Muscle of leg (tissue), 3 donors: ENCODE measurements at regions not wholly inside any gene's neighbourhood (a gene's known extent, or its start where the extent isn't known, plus 50 kb on each side); places are given as distances from the start of the nearest gene placed in this dataset.

Experiments
- DNase-seq: peaks from one replicate; pipeline ENCODE4 v3.0.0; 2013
- H3K27ac ChIP-seq: one replicate; pipeline ENCODE4 v1.5.1; 2013; ENCODE audit warnings: mild to moderate bottlenecking, low read length, control low read depth
- H3K27me3 ChIP-seq: one replicate; pipeline ENCODE4 v1.6.1; 2013; ENCODE audit warnings: low read length; ENCODE audit not compliant: control insufficient read depth, insufficient read depth
- H3K36me3 ChIP-seq: one replicate; pipeline ENCODE4 v1.6.1; 2013; ENCODE audit warnings: low read length; ENCODE audit not compliant: control insufficient read depth, insufficient read depth
- H3K4me1 ChIP-seq: one replicate; pipeline ENCODE4 v1.6.1; 2013; ENCODE audit warnings: low read length; ENCODE audit not compliant: control insufficient read depth, insufficient read depth
- H3K4me3 ChIP-seq: one replicate; pipeline ENCODE4 v1.5.1; 2013; ENCODE audit warnings: low read length, control low read depth
- H3K9me3 ChIP-seq: replicated peaks from 2 replicates; pipeline ENCODE4 v1.6.1; 2013; ENCODE audit warnings: low read depth, low read length; ENCODE audit not compliant: control insufficient read depth
- WGBS: methylation state at CpG from one replicate; pipeline ENCODE4 v1.1.5; 2013; ENCODE audit warnings: missing lambda C conversion rate; ENCODE audit not compliant: insufficient coverage; 5-methylcytosine and 5-hydroxymethylcytosine counted together

DNA sequence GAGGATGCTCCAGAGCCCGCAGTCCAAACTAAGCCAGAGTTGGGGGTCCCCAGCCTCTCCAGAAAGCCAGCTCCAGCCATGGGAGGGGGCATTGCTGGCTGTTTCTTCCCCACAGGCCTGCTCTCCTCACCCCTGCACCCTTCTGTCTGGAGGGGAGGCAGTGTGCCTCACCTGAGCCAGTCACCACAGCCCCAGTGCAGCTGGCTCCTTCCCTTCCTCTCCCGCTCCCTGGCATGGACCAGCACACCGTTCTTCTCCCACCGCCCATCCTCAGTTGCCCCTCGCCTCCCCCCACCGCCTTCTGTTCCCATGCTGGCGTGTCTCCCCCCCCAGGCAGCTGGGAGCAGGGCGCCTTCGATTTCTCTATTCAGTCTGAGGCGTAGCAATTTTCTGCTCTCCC is 110.5 kb upstream of the THY1 start:
- peaks cover 17% of the 10 kb centered on the region for H3K27me3 ChIP-seq
- H3K9me3 ChIP-seq, result no peaks in the 10 kb centered on the region
- WGBS, result 55% methylated on average over 5 of the region's 10 CpGs
- H3K36me3 ChIP-seq, result no peaks in the 10 kb centered on the region
- DNase-seq, result no peak
- H3K27ac ChIP-seq, result no peak overlapping the region
- H3K4me3 ChIP-seq, result no peak overlapping the region
- H3K4me1 ChIP-seq, result no peaks in the 10 kb centered on the region

DNA sequence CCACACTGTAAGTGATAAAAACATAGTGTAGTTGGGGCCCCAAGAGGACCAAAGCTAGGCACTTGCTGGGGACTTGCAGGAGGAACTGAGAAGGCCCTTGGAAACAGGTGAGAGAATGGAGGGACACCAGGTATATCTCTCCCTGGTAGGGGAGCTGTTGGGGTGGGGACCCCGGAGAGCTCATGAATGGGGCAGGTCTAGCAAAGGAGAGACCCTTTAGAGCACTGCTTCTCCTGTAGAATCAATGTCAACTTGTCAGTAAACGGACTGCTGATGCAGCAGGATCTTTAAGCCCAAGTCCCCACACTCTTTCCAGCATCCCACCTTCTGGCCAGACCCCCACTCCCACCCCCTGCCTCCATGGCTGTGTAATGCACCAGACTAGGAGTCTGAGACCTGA is 109.6 kb upstream of the THY1 start:
- no peak for DNase-seq
- no peak overlapping the region for H3K4me3 ChIP-seq
- peaks cover 17% of the 10 kb centered on the region for H3K27me3 ChIP-seq
- no peaks in the 10 kb centered on the region for H3K9me3 ChIP-seq
- H3K4me1 ChIP-seq, result no peaks in the 10 kb centered on the region
- no peaks in the 10 kb centered on the region for H3K36me3 ChIP-seq
- WGBS, result 100% methylated on average over 1 of the region's 2 CpGs
- H3K27ac ChIP-seq, result no peak overlapping the region

DNA sequence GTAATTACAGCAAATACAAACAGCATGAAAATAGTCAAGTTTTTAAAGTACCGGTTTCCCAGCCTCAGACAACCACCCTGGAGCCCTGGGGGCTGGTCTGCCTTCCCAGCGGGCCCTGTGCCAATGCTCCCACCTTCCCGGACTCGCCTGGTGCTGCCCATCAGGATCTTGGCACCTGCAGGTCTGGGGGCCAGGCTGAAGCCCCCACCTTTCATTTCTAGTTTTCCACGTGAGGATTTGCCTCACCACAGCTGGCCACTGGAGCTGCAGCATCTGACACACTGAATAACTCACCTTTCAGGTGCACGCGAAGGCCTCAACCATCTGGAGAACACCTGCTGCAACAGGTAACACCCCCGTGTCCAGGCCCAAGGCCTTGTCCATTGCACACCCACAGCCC is 108.7 kb upstream of the THY1 start:
- no peak for DNase-seq
- H3K27ac ChIP-seq, result no peak overlapping the region
- peaks cover 17% of the 10 kb centered on the region for H3K27me3 ChIP-seq

DNA sequence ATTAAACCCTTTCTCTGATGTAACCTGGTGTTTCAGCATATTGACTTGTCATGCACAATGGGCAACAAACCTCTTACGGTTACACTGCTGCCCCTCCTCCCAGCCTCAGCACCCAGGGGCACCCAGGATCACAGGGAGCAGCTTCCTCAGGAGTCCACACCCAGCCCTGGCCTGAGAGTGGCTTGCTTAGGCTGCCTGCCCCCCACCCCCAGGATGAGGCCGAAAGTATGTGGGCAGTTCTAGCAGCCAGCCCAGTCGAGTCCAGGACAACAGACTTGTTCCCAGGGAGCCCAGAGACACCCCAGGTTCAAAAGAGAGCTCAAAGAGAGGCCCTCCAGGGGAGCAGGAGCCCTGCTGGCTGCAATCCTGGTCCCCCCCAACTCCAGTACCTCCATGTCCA is 108.1 kb upstream of the THY1 start:
- no peaks in the 10 kb centered on the region for H3K36me3 ChIP-seq
- H3K4me1 ChIP-seq, result no peaks in the 10 kb centered on the region
- no peak overlapping the region for H3K4me3 ChIP-seq
- WGBS, result 33% methylated on average over 1 of the region's 3 CpGs
- DNase-seq, result no peak
- H3K27me3 ChIP-seq, result peaks cover 17% of the 10 kb centered on the region
- H3K9me3 ChIP-seq, result no peaks in the 10 kb centered on the region
- no peak overlapping the region for H3K27ac ChIP-seq

More for the DNA sequence above, 108.7 kb upstream of the THY1 start:
- no peaks in the 10 kb centered on the region for H3K9me3 ChIP-seq
- 64% methylated on average over 7 of the region's 8 CpGs for WGBS
- no peaks in the 10 kb centered on the region for H3K36me3 ChIP-seq
- no peaks in the 10 kb centered on the region for H3K4me1 ChIP-seq
- no peak overlapping the region for H3K4me3 ChIP-seq

DNA sequence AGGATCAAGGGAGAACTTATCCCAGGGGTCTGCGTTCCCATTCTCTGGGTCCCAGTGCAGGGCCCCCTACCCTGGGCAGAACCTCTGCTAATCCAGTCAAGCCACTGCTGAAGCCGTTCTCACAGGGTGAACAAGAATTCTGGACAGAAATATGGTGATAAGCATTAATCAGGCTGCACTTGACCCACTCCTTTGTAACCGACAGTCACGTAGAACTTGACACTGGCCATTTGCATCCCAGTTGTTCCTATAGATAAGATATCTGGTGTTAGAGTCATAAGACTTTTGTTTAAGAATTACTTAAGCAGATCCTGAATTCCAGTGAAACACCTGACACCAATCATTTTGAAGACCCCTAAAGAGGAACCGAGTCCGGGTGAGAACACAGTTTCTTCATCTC is 107.5 kb upstream of the THY1 start:
- no peaks in the 10 kb centered on the region for H3K36me3 ChIP-seq
- DNase-seq, result no peak
- peaks cover 17% of the 10 kb centered on the region for H3K27me3 ChIP-seq
- WGBS, result 75% methylated on average over 2 of the region's 6 CpGs
- no peaks in the 10 kb centered on the region for H3K4me1 ChIP-seq
- no peaks in the 10 kb centered on the region for H3K9me3 ChIP-seq
- H3K4me3 ChIP-seq, result no peak overlapping the region
- H3K27ac ChIP-seq, result no peak overlapping the region

DNA sequence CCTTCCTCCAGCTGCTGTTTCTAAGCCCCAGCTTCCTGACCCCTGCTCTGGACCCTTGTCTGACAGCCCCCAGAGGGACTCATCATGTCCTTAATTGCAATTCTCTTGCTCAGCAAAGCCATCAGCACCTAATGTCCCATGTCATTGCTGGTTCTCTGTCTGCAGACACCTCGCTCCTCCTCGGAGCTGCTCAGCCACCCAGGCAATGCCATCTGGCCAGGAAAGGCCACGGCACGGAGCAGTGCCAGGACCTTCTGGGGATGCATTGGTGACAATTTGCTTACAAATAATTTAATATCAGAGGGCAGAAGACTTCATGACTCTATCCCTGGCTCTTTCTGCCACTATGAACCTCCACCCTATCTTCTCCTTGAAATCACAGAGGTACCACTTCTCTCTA is 107.0 kb upstream of the THY1 start:
- DNase-seq, result no peak
- no peaks in the 10 kb centered on the region for H3K4me1 ChIP-seq
- H3K36me3 ChIP-seq, result no peaks in the 10 kb centered on the region
- H3K27ac ChIP-seq, result no peak overlapping the region
- no peak overlapping the region for H3K4me3 ChIP-seq
- no peaks in the 10 kb centered on the region for H3K9me3 ChIP-seq
- H3K27me3 ChIP-seq, result peaks cover 17% of the 10 kb centered on the region
- 33% methylated on average over 2 of the region's 4 CpGs for WGBS

DNA sequence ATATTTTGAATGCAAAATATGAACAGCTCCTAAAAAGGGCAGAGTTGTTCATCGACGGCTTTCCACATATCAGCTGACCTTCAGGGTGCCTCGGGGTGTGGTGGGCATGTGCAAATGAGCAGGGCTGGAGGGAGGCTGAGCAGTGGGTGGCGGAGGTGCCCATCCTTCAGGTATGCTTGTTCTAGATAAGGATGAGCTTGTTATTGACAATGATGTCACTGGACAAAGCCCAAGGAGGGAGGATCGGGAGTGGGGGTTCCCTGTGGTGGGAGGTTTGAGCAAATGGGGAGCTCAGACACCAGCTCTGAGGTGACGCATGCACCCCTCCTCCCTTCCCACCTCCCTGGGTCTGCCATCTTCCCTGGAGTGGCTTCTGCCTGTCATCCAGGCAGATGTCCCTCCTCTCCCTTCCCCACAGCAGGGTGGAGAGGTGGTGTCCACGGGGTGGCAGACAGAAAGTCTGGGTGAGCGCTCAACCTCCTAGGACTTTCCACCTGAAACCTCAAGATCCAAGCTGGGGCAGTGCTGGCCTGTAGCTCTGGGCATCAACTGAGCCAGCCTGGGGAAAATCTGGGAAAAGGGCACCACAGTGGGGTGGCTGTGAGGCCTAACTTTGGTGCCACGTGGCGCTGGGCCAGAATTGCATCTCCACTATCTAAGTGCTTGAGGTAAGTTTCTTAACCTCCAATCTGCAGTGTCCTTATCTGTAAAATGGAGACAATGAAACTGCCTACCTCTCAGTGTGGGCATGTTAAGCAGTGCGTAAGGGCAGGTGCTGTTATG is 106.3 kb upstream of the THY1 start:
- 86% methylated on average over 6 of the region's 11 CpGs for WGBS
- H3K27ac ChIP-seq, result no peak overlapping the region

DNA sequence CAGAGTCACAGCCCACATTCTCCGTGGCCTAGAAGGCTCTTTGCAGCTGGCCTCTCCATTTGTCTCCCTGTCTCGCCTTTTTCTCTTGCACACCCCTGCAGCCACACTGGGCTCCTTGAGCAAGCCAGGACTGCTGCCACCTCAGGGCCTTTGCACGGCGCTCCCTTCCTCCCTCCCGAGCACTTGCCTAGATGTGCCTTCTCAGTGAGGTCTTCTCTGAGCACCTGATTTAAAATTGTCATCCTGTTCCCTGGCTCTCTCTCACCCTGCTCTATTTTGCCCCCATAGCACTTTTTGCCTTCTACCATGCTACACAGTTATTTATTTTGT is 102.9 kb upstream of the THY1 start:
- H3K27me3 ChIP-seq, result peaks cover 5% of the 10 kb centered on the region
- WGBS, result 83% methylated on average over 5 of the region's 5 CpGs
- no peaks in the 10 kb centered on the region for H3K9me3 ChIP-seq
- H3K4me3 ChIP-seq, result no peak overlapping the region
- no peaks in the 10 kb centered on the region for H3K4me1 ChIP-seq
- H3K36me3 ChIP-seq, result no peaks in the 10 kb centered on the region
- no peak overlapping the region for H3K27ac ChIP-seq
- DNase-seq, result no peak

More for the DNA sequence above, 106.3 kb upstream of the THY1 start:
- Histone ChIP-seq H3K27me3 (peaks cover 17% of the 10 kb centered on the region), H3K9me3 (no peaks in the 10 kb centered on the region), H3K36me3 (no peaks in the 10 kb centered on the region), H3K4me3 (no peak overlapping the region), H3K4me1 (no peaks in the 10 kb centered on the region)
- no peak for DNase-seq

DNA sequence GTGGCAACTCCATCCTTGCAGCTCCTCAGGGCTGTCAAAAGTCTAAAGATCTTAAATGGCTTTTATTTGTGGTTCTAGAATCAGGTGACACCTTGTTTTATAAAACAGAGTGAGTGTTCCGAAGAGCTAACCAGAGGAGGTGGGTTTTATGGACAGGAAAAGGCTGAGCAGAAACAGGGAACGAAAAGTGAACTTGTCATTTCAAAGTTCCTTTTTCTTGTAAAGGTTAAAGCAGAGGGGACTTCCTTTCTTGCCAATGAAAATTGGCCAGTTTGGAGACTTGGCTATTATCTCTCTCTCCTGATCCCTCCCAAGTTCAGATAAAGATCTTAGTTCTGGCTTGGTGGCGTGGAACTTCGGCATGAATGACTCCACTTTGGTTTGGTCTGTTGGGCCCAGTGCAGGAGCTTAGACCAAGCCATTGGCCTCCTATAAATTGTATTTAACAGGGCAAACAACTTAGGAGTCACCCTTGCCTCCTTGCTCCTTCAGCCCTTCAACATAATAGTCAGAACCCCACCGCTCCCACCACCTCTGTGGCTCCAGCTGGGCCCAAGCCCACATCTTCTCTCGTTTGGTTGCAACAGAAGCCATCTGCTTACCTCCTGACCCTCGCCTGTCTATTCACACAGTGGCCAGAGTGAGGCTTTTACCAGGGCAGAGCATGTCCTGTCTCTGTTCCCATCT is 102.4 kb upstream of the THY1 start:
- no peaks in the 10 kb centered on the region for H3K4me1 ChIP-seq
- no peaks in the 10 kb centered on the region for H3K9me3 ChIP-seq
- 61% methylated on average over 3 of the region's 7 CpGs for WGBS
- no peak overlapping the region for H3K27ac ChIP-seq
- no peak overlapping the region for H3K4me3 ChIP-seq
- DNase-seq, result no peak
- peaks cover 4% of the 10 kb centered on the region for H3K27me3 ChIP-seq
- no peaks in the 10 kb centered on the region for H3K36me3 ChIP-seq

DNA sequence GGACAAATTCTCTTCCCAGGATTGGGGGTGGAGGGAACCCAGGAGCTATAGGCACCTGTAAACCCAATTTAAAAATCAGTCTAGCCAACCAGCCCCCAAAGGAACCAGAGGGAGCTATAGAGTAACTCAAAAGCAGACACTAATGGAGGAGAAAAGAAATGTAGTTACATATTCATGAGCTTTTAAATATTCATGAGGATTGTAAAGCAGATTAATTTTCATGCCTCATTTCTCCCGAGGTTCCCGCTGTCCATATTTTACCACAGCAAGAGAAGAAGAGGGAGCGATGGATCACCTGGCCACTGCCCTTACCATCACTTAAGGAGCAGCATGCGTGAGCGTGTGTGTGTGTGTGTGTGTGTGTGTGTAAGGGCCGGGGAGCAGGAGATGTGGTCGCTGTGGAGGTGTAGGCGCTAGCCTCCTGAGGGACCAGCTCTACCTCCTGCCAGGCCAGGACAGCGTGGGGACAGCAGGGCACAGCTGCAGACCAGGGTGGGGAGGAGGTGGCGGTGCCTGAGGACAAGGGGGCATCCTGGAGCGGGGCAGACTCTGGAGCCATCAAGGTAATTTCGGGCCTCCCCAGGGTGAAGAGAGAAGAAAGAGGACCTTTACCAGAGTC is 100.7 kb upstream of the THY1 start:
- Histone ChIP-seq H3K4me1 (peaks cover 3% of the 10 kb centered on the region), H3K4me3 (no peak overlapping the region), H3K27me3 (no peaks in the 10 kb centered on the region), H3K36me3 (no peaks in the 10 kb centered on the region), H3K27ac (no peak overlapping the region), H3K9me3 (no peaks in the 10 kb centered on the region)
- 100% methylated on average over 1 of the region's 12 CpGs for WGBS
- DNase-seq, result no peak
